Stimulated activated CD4-positive, alpha-beta T cell treated with anti-CD3 and anti-CD28 coated beads, Interleukin-15, amount 100 ng/mL, for 1 hour (primary cell): ENCODE measurements at regions not wholly inside any gene's neighbourhood (a gene's known extent, or its start where the extent isn't known, plus 50 kb on each side); places are given as distances from the start of the nearest gene placed in this dataset.

Experiments
- DNase-seq, 2 donors: peaks; one replicate each; pipeline ENCODE4 v3.0.0-alpha.2; 2020; ENCODE audit warnings: low read depth in 1 of 2, low spot score in 1 of 2

DNA sequence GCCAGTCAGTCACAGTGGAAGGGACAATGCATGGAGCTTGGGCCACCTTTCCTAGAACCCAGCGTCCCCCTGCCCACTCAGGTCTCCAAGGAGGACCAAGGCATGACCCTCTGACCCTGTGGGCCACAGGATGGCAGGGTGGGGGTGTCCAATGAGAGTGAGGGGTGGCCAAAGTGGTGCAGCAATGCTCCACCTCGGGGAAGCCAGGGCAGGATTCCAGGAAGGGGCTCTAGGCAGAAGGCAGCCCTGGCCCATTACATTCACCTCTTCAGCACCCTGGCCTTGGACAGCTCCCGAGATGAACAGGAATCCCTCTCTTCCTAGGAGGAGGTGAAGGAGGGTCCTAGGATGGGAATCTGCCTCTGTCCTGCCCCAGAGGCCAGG lies 597.5 kb downstream of the BRD1 start:
- DNase-seq: no peak

DNA sequence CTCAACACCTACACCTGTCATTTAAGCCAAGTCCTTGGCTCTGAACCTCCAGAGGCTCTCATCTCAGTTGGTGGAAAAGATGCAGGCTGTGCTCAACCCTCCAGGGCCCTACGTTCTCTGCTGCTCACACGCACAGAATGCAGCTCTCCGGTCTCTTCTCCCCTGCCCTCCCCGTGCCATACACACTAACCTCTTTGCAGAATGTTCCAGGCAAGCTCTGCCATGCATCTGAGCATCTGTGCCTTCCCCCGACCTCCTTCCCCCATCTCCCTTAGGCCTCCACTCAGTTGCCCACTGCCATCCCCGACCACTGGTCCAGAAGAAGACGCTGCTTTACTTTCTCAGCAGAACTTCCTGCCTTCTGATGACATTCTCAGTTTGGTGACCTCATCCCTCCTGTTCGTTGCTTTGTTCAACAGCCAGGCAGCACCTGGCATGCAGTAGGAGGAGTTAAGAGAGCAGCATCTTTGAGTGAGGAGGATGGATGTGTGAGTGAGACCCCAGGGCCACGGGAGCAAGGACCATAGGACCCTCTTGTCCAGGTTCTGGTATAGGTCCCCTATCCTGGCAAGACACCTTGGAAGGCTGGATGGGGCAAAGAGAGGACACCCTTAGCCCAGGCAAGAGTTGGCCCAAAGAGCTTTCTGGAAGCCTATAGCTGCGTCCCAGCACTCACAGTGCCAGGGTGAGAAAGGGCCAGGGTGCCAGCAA lies 598.0 kb downstream of the BRD1 start:
- DNase-seq: no peak

DNA sequence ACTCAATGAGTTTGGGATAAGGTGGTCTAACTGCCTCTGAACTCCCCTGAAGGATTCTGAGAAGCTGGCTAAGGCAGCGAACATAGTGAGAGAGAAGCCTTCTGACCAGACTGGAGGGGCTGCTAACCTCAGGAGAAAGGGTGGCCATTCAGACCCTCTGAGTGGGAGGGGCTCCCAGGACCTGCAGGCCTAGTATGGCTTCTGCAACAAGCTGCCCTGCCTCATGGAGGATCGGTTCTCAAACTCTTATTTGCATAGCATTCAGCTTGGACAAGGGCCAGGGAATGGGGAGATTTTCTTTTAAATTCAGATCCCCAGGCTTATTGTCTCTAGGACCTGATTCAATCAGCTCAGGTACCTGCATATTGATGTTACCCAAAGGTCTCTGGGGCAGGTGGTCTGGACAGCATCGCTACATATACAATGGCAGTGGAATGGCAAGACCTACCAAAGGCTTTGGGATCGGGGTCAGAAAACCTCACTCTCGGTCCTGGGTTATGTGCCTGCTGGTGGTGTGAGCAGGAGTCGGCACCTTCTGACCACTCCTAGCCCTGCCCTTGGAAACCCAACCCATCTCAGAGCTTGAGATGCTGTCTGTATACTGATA lies 599.1 kb downstream of the BRD1 start:
- no peak for DNase-seq

DNA sequence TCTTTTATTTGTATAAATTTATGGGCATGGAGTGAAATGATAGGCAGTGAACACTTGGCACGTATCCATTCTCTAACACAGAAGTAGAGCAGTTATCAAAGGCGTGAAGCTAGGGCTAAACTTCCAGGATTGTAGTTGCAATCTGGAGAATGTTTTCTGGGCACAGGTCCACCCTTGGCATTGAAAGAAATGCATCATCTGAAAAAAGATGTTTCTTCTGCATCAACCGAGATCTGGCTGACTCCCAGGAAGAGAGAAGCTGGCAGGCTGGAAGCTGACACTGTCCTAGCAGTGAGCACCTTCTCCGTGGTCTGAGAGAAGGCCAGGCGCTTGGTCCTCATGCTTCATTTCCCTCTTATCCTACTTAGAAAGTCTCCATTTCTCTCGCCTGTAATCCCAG lies 600.0 kb downstream of the BRD1 start:
- DNase-seq: no peak

DNA sequence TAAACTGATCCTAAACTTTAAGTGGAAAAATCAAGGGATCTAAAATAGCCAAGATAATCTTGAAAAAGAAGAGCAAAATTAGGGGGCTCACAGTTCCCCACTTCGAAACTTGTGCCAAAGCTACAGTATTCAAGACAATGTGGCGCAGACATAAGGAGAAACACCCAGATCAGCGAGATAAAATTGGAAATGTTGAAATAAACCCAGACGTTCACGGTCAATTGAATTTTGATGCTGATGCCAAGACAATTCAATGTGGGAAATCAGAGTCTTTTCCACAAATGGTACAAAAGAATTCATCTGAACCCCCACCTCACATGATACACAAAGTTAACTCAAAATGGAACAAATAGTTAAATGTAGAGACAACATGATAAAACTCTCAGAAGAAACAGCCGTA lies 601.6 kb downstream of the BRD1 start:
- no peak for DNase-seq

DNA sequence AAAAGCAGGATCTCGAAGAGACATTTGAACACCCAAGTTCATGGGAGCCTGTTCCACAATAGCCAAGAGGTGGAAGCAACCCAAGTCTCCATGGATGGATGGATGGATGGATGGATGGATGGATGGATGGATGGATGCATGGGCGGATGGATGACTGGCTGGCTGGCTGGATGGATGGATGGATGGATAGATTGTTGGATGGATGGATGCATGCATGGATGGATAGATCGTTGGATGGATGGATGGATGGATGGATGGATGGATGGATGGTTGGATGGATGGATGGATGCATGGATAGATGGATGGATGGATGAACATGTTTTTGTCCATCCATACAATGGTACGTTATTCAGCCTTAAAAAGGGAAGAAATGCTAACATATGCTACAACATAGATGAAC lies 603.4 kb downstream of the BRD1 start:
- DNase-seq: no peak

DNA sequence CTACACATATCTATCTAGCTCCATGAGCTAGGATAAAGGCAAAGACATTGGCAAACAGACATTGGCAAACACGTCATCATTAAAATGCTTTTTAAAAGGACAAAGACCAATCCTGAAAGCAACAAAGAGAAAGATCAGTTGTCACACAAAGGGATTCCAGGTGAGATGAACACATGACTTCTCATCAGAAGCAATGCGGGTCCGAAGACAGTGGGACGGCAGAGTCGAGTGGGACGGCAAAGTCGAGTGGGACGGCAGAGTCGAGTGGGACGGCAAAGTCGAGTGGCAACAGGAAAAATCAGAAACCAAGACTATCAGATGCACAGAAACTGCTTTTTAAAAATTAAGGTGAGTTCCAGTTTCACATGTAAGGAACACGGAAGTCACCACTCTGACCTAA lies 609.5 kb downstream of the BRD1 start:
- DNase-seq: no peak

DNA sequence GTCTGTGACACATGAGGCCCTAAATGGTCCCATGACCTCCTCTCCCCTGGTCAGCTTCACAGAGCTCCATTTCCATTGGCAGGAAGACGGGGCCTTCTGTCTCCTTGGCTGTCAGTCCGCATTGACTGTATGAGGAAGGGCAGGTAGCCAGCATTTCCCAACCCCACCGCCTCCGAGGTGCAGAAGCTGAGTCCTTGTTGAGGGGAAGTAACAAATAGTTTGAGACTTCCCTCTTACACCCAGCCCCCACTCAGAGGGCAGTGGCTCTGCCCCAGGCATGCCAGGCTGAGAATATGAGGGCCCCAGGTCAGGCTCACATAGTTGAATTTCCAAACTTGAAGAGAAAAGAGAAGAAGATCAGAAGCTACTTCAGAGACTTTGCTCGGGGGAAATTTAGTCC lies 611.1 kb downstream of the BRD1 start:
- no peak for DNase-seq

DNA sequence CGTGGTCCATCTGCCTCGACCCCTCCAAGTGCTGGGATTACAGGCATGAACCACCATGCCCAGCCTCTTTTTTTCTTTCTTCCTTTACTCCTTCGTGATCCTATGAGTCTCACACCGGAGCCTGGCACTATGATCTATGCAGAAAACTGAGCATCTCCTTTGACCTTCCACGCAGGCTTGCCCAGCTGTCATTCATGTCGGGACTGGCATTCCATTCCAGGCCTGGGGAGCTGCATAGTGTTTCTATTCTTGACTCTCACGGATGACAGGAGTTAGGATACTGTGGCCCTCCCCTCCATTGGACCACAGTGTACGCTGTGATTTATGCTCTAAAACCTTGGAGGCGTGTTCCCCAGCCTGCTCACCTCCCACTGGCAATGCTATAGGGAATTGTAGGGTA lies 611.8 kb downstream of the BRD1 start:
- DNase-seq: no peak

DNA sequence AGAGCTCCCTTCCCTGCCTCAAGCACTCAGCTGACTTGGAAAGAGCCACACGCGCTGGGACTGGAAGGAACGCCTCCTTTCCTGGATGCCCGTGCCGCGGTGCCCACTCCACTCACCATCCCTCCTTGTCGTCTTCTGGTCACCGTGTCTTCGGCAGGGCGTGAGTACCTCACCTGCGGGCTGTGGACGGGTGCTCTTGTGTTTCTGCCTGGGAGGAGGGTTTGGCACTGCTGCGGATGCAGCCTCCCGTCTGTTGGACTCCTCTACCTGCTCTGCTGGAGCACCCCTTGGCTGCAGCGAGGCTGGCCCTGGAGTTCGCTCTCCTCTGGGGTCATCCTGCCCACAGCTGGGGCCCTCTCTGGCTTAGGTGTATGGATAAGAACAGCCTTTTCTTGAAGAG lies 612.7 kb downstream of the BRD1 start:
- no peak for DNase-seq

DNA sequence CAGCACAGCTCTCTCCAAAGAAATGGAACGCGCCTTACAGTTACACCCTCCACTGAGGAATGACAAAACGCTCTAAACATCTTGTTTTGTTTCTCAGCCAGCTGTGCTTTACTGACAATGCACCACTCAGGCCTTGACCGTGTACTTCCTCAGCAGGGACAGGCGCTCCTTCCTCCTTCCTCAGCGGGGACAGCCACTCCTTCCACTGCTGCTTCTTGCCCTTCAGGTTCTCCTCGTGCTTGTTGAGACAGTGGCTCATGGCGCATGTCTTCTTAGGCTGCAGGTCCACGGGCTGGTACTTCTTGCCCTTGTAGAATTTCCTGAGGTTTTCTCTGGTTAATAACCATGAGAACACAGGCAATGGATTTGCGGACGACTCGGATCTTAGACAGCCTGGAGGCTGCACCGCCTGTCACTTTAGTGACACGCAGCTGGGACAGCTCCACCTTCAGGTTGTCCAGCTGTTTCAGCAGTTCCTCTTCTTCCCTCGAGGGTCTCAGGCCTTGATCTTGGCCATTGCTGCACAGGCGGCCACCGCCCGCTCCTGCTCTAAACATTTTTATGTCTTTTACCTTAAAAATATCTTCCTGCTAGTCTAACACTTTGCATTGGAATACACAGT lies 613.8 kb downstream of the BRD1 start:
- DNase-seq: no peak

DNA sequence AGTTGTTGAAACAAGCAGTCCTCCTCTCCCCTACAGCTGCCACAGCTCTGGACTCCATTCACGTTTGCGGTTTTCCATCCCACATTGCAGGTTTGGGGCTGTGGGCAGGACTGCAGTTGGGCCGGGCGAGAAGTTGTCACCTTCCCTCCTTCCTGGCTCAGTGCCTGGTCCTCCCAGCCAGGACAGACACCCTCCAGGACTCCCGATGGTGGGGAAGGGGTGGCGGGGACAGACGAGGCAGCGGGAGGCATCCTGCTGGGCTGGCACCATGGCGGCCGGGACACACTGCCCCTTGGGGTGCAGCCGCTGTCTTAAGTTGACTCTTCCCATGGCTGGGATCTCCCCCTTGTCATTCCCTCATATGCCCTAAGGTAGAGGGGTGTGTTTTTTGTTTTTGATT lies 615.2 kb downstream of the BRD1 start:
- no peak for DNase-seq

DNA sequence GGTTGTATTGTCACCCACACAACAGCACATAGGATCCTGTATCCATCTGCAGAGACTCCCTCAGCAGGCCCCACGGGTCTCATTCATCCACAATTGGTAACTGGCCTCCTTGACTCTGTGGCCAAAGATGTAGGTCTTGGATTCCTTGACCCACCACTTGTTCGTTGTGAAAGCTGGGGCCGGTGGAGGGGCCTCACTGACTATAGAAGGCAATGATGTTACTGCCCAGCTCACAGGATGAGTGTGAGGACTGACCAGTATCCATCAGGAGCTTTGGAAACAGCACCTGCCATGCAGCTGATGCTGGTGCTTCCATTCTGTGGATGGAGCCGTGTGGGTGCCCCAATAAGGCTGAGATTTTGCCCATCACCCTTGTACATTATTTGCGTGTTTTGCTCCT lies 615.7 kb downstream of the BRD1 start:
- DNase-seq: no peak

DNA sequence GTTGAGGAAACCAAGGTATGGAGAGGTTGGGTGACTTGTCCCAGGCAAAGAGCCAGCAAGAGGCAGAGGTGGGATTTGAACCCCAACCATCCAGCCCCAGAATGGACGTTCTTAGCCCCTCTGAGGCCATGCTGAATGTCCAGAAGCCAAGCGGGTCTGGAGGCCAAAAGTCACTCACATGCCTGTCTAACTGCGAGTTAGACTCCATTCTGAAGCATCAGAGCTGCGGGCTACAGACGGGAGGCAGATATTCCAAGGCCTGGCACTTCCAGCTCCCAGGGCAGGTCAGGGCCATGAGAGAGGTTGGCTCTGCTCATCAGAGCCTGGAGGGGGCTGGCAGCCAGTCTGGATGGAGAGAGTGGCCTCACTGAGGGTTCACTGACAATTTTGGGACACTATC lies 616.5 kb downstream of the BRD1 start:
- DNase-seq: no peak

DNA sequence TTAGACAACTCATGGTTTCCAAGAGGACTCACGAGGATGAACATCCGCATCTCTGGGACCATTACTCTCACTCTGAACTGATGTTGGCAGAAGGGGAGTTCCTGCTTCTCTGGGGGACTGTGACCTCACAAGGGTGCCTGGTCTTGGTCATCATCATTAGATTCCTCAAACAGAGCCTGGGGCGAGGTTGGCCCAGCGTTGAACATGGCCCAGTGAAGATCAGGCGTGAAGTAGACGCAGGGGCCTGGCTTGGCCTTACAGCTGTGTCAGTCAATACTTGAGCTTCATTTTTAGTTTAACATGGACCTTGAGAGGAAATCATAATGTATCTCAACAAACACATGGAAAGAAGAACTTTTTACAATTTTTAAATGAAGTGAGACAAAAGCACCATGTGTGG lies 617.1 kb downstream of the BRD1 start:
- DNase-seq: no peak

DNA sequence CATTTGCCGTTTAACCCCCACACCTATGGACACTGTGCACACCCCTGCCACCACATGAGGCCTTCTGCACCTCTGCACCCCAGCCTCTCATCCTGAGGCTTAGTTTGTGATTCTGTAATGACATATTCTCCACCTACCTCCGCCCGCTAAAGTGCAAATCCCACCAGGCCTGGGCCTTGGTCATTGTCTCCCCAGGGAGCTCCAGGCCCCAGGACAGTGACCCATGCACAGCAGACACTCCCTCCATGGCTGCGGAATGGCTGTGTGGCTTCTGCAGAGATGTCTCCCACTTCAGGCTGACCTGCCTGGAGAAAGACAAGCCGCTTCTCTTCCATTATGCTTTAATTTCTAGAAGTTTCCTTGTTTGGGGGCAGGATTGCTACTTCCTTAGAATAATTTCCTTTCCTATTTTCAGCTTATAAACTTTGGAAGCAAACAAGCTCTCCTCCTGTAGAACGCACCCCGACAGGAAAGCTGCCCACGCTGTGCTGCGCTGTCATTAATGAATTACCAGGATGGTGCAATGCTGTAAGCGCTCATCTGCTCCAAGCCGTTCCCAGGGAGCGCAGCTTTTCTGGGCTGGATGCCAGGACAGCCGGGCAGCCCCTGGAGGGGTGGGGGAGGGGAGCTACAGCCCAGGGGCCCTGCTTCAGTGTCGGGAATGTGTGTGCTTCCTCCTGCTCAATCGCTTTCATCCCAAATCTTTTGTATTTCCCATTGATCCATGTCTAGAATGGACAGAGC lies 618.0 kb downstream of the BRD1 start:
- DNase-seq: no peak

DNA sequence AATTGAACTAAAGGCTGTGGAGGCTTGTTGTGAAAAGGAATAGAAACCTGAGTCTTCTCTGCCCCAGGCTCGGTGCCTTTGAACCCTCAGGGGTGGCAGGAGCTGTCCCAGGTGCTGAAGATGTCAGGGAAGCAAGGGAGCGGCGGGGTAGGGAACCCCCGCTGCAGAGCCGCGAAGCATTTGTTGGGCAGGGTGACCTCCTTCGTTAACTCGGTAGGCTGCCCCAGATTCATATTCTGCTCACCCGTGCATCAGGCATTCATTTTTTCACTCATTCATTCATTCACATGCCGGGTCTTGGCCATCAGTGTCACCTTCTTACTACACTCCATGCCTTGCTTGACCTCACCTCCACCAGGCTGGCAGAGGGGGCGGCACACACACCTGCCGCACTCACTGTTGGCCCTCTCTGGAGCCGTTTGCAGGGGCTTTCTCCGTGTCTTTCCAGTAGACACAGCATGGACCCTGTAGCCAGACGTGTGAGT lies 618.9 kb downstream of the BRD1 start:
- DNase-seq: no peak

DNA sequence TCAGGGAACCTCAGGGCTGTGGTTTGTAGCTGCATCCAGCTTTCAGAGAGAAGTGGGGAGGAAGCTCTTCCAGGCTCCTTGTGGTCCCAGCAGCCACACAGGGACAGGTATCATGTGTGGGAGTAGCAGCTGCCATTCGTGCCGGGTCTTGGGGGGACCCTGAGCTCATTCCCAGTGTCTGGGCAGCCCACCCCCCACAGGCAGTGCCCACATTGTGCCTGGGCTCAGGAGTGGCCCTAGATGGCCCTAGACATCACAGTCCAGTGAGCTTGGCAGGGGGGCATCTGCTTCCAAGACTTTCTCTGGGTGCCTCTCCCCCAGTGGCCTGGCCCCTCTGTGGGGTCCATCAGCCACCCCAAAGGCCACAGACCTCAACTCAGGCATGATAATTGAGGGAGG lies 619.7 kb downstream of the BRD1 start:
- DNase-seq: no peak

DNA sequence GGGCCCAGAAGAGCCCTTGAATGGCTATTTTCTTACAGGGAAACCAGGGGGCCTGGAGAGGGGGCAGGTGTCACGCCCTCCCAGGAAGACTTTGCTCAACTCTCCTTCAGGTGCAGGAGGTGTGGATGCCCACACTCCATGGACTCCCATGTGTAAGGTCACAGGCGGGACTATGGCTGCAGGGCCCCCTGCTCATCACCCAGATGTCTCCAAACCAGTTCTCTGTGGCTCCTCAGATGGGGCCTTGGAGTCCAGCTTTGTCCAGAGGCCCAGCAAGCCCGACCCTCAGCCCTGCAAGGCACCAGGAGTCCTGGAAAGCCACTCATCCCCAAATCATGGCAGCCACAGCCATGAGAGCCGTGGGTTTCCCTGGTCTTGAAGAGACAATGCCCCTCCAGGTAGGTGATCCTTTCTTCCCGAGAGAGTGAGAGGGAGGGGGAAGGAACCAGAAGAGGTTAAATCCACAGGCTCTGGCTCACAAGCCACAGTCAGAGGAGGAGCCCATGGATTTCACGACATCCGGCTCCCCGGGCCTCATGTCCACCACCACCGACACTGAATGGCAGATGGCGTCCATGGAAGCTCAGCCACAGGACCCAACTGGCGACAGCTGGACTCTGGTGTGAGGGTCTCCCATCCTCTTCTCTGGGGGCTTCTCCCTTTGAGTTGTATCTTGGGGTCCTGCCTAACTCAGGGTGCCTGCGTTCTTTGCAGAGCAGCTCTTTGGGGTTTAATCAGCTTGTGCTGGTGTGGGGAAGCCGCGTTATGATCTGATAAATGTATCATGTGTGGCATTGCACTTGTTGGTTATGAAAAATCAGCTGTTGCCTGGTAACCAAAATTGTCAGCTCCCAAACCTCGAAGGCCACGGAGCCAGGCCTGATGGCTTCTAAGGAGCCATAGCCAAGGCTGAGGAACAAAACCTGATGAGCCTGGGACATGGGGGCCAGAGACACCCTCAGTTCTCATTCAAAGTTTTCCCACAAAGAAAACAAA lies 620.4 kb downstream of the BRD1 start:
- no peak for DNase-seq

DNA sequence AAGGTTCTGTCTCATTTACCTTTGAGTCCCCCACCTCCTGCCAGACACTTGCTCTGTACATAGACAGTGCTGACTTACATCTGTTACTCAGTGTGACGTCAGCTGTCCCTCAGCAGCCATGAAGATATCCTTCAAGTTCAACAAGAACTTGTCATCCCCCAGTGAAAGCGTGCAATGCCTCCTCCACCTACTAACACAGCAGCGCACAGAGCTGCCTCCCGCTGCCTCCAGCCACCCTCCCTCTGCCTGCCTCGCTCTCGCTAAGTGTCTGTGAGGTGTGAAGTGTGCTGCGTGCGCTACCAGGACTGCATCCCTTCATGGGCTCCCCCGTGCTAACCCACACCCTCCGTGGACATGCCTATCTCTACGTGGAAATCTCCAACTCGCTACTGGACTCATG lies 621.4 kb downstream of the BRD1 start:
- DNase-seq: no peak

DNA sequence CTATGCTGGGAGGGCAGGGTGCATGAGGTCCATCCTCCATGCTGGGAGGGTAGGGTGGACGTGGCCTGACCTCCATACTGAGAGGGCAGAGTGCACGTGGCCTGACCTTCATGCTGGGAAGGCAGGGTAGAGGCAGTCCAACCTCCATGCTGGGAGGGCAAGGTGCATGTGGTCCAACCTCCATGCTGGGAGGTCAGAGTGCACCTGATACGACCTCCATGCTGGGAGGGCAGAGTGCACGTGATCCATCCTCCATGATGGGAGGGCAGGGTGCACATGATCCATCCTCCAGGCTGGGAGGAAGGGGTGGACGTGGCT lies 622.2 kb downstream of the BRD1 start:
- no peak for DNase-seq
